HCT116 (cell line): ENCODE measurements at regions not wholly inside any gene's neighbourhood (a gene's known extent, or its start where the extent isn't known, plus 50 kb on each side); places are given as distances from the start of the nearest gene placed in this dataset.

ENCODE experiments used
- ATAC-seq: fragments of 200-7000 bp; cut with Tn5 transposase; 2 replicates; pipeline ENCODE4 v1.9.1; 2020; ENCODE audit warnings: mild to moderate bottlenecking, moderate library complexity
- BruUV-seq: library from RNA; stranded (reverse); fragments of 400-500 nt; replicated peaks from 2 replicates; lab custom pipeline; 2021; lab: Mats Ljungman, UMichigan
- CTCF ChIA-PET: fragments of 300-600 bp; sonication (Branson Sonifier 250); formaldehyde crosslinking; loops from one replicate; lab custom pipeline; 2021; ENCODE audit warnings: antibody characterized with exemption; lab: Charles Lee
- POLR2A ChIA-PET: fragments of 300-600, 350-600 bp; sonication (Branson Sonifier 250); formaldehyde crosslinking; loops from one replicate; lab custom pipeline; 2021; ENCODE audit warnings: antibody characterized with exemption; lab: Charles Lee
- RAD21 ChIA-PET, 2 experiments: fragments of 300-600 bp; sonication (Branson Sonifier 250); formaldehyde crosslinking; loops; one replicate each; lab custom pipeline; 2023; ENCODE audit warnings: low total read pairs in 2 of 2; ENCODE audit not compliant: uncharacterized antibody in 2 of 2, unreplicated experiment in 2 of 2, low non-redundant PET in 1 of 2; lab: Charles Lee
- DNase-seq: peaks from one replicate; pipeline ENCODE4 v3.0.0-alpha.2; 2010; ENCODE audit warnings: low read depth, low spot score
- H2AFZ ChIP-seq: fragments of 200-600 bp; shearing (Covaris generic), sonication (generic); 2 replicates; pipeline ENCODE4 v1.6.1; 2017; ENCODE audit warnings: low read depth, mixed run types, mixed read lengths, antibody characterized with exemption, low read length; ENCODE audit not compliant: poor library complexity, severe bottlenecking
- H3K27ac ChIP-seq: 2 replicates; pipeline ENCODE4 v1.5.1; 2012; ENCODE audit warnings: low read depth, low read length
- H3K27me3 ChIP-seq: fragments of 200-600 bp; sonication (generic); 2 replicates; pipeline ENCODE4 v1.6.1; 2016; ENCODE audit warnings: mixed run types, low read length, mixed read lengths; ENCODE audit not compliant: insufficient read depth
- H3K36me3 ChIP-seq, 2 experiments: fragments of 200-500 bp in 1 of 2; fragments of 200-600 bp in 1 of 2; sonication (Bioruptor generic) in 1 of 2; sonication (generic) in 1 of 2; 2 replicates each; pipeline versions ENCODE4 v1.5.1 to v1.6.1; 2014 to 2016; ENCODE audit warnings: low read length in 2 of 2, inconsistent platforms in 1 of 2, mixed read lengths in 1 of 2, mixed run types in 1 of 2; ENCODE audit not compliant: insufficient read depth in 2 of 2, control insufficient read depth in 1 of 2
- H3K4me1 ChIP-seq, 2 experiments: fragments of 200-600 bp in 1 of 2; sonication (generic) in 1 of 2; 2 replicates each; pipeline versions ENCODE4 v1.5.1 to v1.6.1; 2012 to 2017; ENCODE audit warnings: low read length in 2 of 2, inconsistent platforms in 1 of 2, mild to moderate bottlenecking in 1 of 2, mixed read lengths in 1 of 2, mixed run types in 1 of 2, moderate library complexity in 1 of 2; ENCODE audit not compliant: insufficient read depth in 2 of 2, control insufficient read depth in 1 of 2
- H3K4me2 ChIP-seq: fragments of 200-600 bp; sonication (generic); 2 replicates; pipeline ENCODE4 v1.6.1; 2017; ENCODE audit warnings: mixed run types, low read length, mixed read lengths
- H3K4me3 ChIP-seq, 2 experiments: fragments of 200-600 bp in 1 of 2; sonication (generic) in 1 of 2; replicated peaks in 1 of 2; 2 replicates each; pipeline ENCODE4 v1.5.1; 2011 to 2016; ENCODE audit warnings: low read length in 2 of 2, control low read depth in 1 of 2, low read depth in 1 of 2, mild to moderate bottlenecking in 1 of 2, mixed read lengths in 1 of 2, mixed run types in 1 of 2
- H3K79me2 ChIP-seq: fragments of 200-600 bp; sonication (generic); 2 replicates; pipeline ENCODE4 v1.6.1; 2017; ENCODE audit warnings: mild to moderate bottlenecking, mixed run types, low read length, moderate library complexity, mixed read lengths; ENCODE audit not compliant: insufficient read depth
- H3K9ac ChIP-seq: fragments of 200-600 bp; sonication (generic); 2 replicates; pipeline ENCODE4 v1.6.1; 2016; ENCODE audit warnings: low read length, mixed read lengths
- H3K9me2 ChIP-seq: fragments of 200-600 bp; sonication (generic), shearing (Covaris generic); 2 replicates; pipeline ENCODE4 v1.6.1; 2017; ENCODE audit warnings: mixed run types, mild to moderate bottlenecking, moderate library complexity; ENCODE audit not compliant: insufficient read depth
- H3K9me3 ChIP-seq, 2 experiments: fragments of 200-500 bp in 1 of 2; fragments of 200-600 bp in 1 of 2; sonication (Bioruptor generic) in 1 of 2; sonication (generic) in 1 of 2; 2 replicates each; pipeline ENCODE4 v1.6.1; 2014 to 2017; ENCODE audit warnings: low read length in 2 of 2, mixed read lengths in 2 of 2, inconsistent platforms in 1 of 2, low read depth in 1 of 2, mild to moderate bottlenecking in 1 of 2, mixed run types in 1 of 2, moderate library complexity in 1 of 2; ENCODE audit not compliant: control insufficient read depth in 1 of 2, insufficient read depth in 1 of 2
- H4K20me1 ChIP-seq: fragments of 200-600 bp; sonication (generic), shearing (Covaris generic); 2 replicates; pipeline ENCODE4 v1.6.1; 2017; ENCODE audit warnings: mixed run types, mild to moderate bottlenecking, moderate library complexity; ENCODE audit not compliant: insufficient read depth
- ATF3 ChIP-seq: IDR thresholded peaks from 2 replicates; pipeline ENCODE4 v1.6.1; 2012
- CEBPB ChIP-seq: IDR thresholded peaks from 2 replicates; pipeline ENCODE4 v1.6.1; 2012; ENCODE audit warnings: low read depth
- CTCF ChIP-seq, 3 experiments: fragments of 200-600 bp in 1 of 3; sonication (generic) in 1 of 3; IDR thresholded peaks in 2 of 3; conservative IDR thresholded peaks in 1 of 3; 2 replicates each; pipeline ENCODE4 v1.5.1; 2012 to 2017; ENCODE audit warnings: low read depth in 2 of 3, low read length in 2 of 3, antibody characterized with exemption in 1 of 3, borderline replicate concordance in 1 of 3, control low read depth in 1 of 3, mild to moderate bottlenecking in 1 of 3, mixed read lengths in 1 of 3, mixed run types in 1 of 3, moderate library complexity in 1 of 3; ENCODE audit not compliant: insufficient read depth in 1 of 3
- EGR1 ChIP-seq: IDR thresholded peaks from 2 replicates; pipeline ENCODE4 v1.6.1; 2012; ENCODE audit warnings: low read depth
- ELF1 ChIP-seq: IDR thresholded peaks from 2 replicates; pipeline ENCODE4 v1.6.1; 2012; ENCODE audit warnings: low read depth, borderline replicate concordance
- EZH2 ChIP-seq: fragments of 200-600 bp; sonication (generic); IDR thresholded peaks from 2 replicates; pipeline ENCODE4 v1.6.1; 2017; ENCODE audit warnings: antibody characterized with exemption, mixed run types
- JUND ChIP-seq: IDR thresholded peaks from 2 replicates; pipeline ENCODE4 v1.6.1; 2012
- SP1 ChIP-seq: IDR thresholded peaks from 2 replicates; pipeline ENCODE4 v1.6.1; 2012; ENCODE audit warnings: low read depth
- YY1 ChIP-seq: IDR thresholded peaks from 2 replicates; pipeline ENCODE4 v1.6.1; 2011; ENCODE audit warnings: low read length, low read depth, moderate library complexity, mild to moderate bottlenecking; ENCODE audit not compliant: insufficient replicate concordance; ENCODE audit errors: extremely low read depth
- ZBTB33 ChIP-seq: IDR thresholded peaks from 2 replicates; pipeline ENCODE4 v1.6.1; 2011; ENCODE audit warnings: mild to moderate bottlenecking, low read length, moderate library complexity; ENCODE audit not compliant: insufficient replicate concordance; ENCODE audit errors: extremely low read depth
- intact Hi-C: fragments of 100-400 bp; cut with micrococcal nuclease; formaldehyde crosslinking; loops from 2 replicates; pipeline ENCODE4 v1.10.0; 2022

- Histone ChIP-seq H3K27ac (no peak overlapping the region), H3K4me3 (no peak overlapping the region), H3K27me3 (no peaks in the 10 kb centered on the region), H3K79me2 (no peaks in the 10 kb centered on the region), H2AFZ (no peak overlapping the region), H4K20me1 (no peaks in the 10 kb centered on the region), H3K4me2 (no peak overlapping the region), H3K36me3 (no peaks in the 10 kb centered on the region), H3K9me3 (no peaks in the 10 kb centered on the region), H3K9ac (no peak overlapping the region), H3K4me1 (peaks cover 0 to 18% of the 10 kb centered on the region in 2 experiments; a peak in 2 of 4 replicates), H3K9me2 (no peaks in the 10 kb centered on the region)
- intact Hi-C loops, result loop anchor here (5.0 kb wide), 1 partner anchor 767 kb away; no protein-coding TSS in a partner anchor
- DNase-seq, result no peak
- ChIA-PET POLR2A (no interaction called here), RAD21 (no interaction called here), CTCF (no interaction called here)
- BruUV-seq, result no TSS peak
- no peak for ATAC-seq
- TF ChIP-seq EZH2 (no peak), YY1 (no peak), JUND (no peak), ZBTB33 (no peak), EGR1 (no peak), CTCF (IDR thresholded peaks at IDR 0.05 in 2 of 3, conservative IDR thresholded peaks at IDR 0.05 in 1 of 3; ENCODE audit: borderline replicate concordance in 1 of 3, insufficient read depth in 1 of 3, low read depth in 2 of 3, low read length in 2 of 3) (no peak), ELF1 (no peak), ATF3 (no peak), SP1 (no peak), CEBPB (no peak)
These were observed 69.0 kb upstream of the IQCM start for GRCh38 chr4:149884529-149885181.
